ENCODE measurements at regions not wholly inside any gene's neighbourhood (a gene's known extent, or its start where the extent isn't known, plus 50 kb on each side); places are given as distances from the start of the nearest gene placed in this dataset.

DNA sequence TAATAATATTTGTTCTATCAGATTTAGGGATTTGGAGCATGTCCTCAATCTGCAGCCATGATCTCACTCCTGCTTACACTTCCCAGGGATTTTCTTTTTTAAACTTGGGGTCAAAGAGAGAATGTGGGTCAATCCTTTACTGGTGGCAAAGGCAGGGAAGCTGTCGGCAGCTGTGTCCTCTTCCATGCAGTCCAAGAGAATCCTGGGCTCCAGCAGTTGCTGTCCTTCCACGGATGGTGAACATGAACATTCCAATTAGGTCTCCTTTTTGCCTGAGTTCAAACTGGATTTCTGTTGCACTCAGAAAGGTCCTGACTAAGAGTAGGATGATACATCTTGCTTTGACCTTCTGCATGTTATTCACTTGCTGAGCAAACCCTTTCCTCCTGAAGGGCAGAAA lies 73.9 kb downstream of the ARL6IP4 start:
- TF ChIP-seq, protein P1, sequence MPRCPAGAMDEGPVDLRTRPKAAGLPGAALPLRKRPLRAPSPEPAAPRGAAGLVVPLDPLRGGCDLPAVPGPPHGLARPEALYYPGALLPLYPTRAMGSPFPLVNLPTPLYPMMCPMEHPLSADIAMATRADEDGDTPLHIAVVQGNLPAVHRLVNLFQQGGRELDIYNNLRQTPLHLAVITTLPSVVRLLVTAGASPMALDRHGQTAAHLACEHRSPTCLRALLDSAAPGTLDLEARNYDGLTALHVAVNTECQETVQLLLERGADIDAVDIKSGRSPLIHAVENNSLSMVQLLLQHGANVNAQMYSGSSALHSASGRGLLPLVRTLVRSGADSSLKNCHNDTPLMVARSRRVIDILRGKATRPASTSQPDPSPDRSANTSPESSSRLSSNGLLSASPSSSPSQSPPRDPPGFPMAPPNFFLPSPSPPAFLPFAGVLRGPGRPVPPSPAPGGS (IDR thresholded peaks at IDR 0.05), result no peak
- no peak for TF ChIP-seq RARB (CRISPR knock-in tag; IDR thresholded peaks at IDR 0.05)

All from A549 (cell line).